D341Med (cell line): ENCODE measurements at regions not wholly inside any gene's neighbourhood (a gene's known extent, or its start where the extent isn't known, plus 50 kb on each side); places are given as distances from the start of the nearest gene placed in this dataset.

Source experiments
- DNase-seq: peaks from one replicate; pipeline ENCODE4 v3.0.0; 2012; ENCODE audit warnings: low spot score

GRCh38 chr11:79575701-79576100 is 134.9 kb upstream of the TENM4 start:
- no peak for DNase-seq

GRCh38 chr11:79570104-79570503 is 129.3 kb upstream of the TENM4 start:
- DNase-seq = no peak

DNA sequence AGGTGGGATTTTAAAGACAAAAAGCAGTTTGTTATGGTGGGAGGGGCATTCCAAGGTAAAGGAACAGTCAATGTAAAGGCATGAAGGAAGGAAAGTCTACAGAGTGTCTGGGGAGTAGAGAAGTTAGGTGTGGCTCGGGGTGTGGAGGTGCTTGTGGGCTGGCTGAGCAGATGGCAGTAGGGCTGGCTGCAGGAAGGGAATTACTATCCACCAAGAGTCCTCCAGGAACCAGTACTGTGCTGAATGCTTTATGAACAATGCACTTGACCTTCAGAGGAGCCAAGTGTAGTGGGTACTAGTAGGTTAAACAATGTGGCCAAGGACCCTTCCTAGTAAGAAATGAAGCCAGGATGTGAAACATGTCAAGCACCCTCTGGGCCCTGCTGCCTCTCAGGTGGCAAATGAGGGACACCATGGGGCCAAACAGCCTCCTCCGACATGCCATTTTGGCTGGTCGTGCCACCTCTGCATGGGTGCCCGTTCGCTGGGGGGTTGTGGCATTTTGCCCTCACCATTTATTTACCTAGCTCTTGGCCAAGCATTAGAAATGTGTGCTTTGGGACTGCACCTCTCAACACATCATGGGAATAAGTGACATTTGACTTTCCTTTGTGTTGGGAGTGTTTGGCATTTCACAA is 123.6 kb upstream of the TENM4 start:
- DNase-seq = no peak

DNA sequence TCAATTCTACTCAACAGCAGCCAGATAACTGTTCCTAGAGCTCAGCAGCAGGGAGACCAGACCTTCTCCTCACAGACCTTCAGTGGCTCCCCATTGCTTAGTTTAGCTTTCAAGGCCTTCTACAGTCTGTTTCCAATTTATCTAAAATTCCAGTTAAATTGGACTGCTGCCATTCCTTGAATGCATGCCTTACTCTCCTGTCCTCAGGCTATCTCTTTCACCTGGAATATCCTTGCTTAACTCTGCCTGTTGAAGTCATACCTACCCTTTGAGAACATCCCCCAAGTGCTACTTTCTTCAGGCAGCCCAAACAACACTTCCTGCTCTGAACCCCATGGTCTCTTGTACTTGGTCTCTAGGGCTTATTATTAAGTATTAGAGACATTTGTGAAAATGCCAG is 120.7 kb upstream of the TENM4 start:
- DNase-seq = no peak

GRCh38 chr11:79550809-79551208 is 110.0 kb upstream of the TENM4 start:
- no peak for DNase-seq

DNA sequence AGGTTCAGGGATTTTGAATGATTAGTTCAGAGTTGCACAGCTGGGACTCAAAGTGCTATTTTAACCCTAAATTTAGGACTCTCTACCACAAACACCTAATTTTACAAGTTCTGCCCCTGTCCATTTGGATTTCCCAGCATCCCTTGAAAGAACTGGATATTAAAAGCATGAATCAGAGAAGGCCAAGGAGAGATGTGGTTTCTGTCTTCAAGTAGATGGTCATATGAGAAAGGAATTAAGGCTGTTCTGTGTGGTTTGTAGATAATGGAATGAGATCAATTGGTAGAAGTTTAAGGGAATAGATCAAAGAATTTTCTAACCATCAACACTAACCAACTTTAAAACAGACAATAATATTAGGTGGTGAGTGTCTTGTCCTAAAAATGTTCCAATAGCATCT is 106.4 kb upstream of the TENM4 start:
- DNase-seq = no peak

GRCh38 chr11:79546351-79546750 is 105.5 kb upstream of the TENM4 start:
- no peak for DNase-seq

DNA sequence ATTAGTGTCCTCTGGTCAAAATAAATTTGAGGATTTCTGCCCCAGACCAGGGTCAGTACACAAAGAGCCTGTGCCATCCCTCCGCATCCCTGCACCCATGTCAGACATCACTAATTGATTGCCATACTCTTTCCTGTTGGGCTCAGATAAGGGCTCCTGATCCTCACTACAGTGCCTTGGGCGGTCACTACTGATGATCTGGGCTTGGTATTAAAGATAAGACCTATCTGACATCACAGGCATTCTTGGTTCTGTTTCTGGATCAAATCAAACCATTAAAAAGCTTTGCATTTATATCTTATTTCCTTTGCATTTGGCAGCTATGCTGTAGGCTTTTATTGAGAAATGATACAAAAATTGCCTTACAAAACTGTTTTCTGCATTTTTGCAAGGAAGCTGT is 103.5 kb upstream of the TENM4 start:
- DNase-seq = no peak

DNA sequence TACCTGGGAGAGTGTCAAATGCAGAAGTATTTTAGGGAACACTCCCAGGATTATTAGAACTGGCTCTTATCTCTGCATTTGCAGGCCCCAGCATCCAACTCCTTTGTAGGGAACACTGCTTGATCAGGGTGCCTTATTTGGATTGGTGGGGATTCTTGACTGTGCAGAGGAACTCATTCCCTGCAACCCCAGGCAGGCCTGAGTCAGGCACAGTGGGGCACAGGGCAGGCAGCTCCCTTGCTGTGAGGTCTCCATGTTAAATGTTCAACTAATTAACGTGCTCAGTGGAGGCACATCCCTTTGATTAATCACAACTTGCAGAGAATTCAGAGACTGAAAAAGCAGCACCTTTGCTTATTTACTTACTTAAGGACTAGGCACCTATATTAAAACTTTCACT is 102.3 kb upstream of the TENM4 start:
- no peak for DNase-seq

GRCh38 chr11:79541466-79541865 is 100.6 kb upstream of the TENM4 start:
- DNase-seq = no peak

DNA sequence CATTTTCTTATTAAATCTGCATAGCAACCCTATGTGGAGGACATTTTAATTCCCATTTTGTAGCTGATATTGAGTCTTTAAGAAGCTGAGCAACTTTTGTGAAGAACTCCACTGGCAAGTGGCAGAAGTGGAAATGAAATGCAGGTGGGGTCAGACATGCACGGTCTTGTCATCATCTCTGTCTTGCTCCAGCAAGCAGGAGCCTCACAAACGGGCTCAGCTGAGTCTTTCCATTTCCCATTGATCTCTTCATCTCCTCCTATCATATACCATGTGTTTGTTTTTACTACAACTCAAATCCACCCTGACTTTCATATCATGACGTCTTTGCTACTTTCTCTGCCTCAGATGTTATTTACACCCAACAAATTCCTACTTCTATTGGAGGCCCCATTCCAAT is 97.9 kb upstream of the TENM4 start:
- no peak for DNase-seq

DNA sequence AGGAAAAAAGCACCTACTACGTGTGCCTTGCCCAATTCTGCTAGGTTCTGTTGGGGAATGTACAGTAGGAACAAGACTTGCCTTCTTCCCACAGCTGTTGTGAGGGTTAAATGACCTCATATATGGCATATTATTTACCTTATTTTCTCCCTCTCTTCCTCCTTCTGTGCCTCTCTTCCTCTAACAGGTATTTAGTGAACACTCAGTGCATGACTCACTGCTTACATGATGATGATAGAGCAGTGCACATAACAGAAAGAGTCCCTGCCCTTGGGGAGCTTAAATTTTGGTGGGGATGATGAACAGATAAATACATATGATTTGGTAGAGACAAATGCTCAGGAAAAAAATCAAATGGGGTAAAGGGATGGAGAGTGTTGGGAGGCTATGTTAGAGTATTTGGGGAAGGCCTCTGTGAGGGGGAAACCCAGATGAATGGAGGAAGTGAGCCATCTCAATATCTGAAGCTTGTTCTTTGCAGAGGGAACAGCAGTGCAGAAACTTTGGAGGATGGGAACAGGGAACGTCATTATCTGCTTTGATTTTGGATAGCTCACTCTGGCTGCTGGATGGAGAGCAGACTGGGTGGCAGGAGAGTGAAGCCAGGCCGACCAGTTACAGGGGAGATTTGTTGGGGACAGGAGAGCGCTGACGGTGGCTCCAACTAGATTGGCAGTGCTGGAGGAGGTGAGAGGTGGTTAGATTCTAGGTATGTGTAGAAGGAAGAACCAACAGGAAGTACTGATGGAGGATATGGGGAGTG is 95.5 kb upstream of the TENM4 start:
- DNase-seq = no peak

DNA sequence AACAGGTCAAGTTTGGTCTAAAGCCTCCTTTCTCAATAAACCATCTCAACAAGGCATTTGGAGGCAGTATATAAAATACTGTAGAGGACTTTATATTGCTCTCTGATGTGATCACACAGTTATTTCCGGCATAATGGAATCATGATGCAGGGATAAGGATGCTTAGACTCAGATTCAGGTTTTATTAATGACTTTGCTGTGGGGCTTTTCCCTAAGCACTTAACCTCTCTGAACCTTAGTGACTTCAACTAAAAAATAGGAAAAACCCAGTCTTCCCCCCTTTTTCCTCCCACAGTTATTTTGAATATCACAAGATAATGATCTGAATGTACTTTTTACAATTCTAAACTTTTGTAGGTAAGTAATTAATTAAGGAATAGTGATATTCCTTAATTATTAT is 94.8 kb upstream of the TENM4 start:
- DNase-seq = no peak

DNA sequence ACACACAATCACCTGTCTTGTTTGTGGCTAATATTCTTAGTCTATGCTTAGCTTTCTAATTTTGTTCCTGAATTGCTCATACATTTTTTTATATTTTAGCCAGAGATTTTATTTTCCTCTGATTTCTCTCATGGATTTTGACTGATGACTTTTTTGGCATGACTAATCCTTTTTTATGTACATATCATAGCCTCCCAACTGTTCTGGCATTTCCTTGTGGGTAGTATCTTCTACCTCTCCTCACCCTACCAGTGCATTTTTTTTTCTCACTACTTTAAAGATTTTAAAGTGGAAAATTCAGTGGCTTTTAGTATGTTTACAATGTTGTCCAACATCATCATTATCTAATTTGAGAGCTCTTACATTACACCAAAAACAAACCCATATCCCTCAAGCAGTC is 84.4 kb upstream of the TENM4 start:
- no peak for DNase-seq

DNA sequence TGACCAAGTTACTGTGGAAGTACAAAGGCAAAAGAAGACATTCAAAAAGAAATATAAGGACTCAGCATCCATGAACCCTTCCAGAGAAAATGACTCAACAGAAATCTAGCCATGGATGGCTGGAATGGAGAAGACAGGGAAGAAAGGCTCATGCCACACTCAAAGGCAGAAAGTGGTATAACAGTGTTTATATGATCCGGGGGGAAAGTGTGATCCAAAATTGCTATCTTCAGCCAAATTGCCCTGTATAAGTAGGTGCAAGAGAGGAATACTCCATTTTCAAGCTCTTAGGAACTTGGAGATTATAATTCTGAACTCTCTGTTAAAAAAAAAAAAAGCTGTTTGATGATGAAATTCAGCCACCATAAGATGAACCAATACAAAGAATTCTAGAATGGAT is 81.8 kb upstream of the TENM4 start:
- no peak for DNase-seq

DNA sequence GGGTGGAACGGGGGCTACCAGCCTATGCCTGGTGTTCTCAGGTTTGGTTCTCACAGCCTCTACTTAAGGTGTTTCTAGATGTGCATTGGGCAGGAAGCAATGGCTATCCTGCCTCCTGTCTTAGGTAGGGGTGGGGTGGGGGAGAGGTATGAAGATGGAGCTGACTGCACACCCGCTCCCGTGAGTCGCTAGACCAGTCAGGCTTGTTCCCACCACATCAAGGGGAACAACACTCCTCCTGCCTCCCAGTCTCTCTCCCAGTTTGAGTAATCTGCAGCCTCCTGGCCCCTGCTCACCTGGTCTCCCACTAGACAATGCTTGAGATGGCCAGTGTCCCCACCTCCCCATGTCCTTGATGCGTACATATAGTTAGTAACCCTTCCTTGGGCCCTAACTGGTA is 79.3 kb upstream of the TENM4 start:
- DNase-seq = no peak

GRCh38 chr11:79515781-79516180 is 75.0 kb upstream of the TENM4 start:
- no peak for DNase-seq

- DNase-seq = no peak
Observed at GRCh38 chr11:79514695-79515094, 73.9 kb upstream of the TENM4 start.

DNA sequence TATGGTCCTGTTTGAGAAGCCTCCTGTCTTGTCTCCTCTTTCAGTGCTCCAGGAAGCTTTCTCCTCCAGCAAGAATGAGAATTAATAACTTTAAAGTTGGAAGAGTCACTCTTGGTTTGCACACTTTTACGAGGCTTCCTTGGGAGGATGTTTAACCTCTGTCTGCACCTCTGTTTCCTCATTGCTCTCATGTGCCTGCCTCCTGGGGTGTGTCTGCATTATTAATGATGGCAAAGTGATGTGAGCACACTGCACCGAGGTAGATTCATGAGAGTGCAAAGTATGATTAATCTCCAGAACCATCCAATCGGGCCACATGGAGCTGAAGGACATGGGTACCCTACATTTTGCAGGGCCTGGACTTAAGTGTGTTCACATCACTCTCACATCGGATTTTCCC is 73.5 kb upstream of the TENM4 start:
- no peak for DNase-seq

DNA sequence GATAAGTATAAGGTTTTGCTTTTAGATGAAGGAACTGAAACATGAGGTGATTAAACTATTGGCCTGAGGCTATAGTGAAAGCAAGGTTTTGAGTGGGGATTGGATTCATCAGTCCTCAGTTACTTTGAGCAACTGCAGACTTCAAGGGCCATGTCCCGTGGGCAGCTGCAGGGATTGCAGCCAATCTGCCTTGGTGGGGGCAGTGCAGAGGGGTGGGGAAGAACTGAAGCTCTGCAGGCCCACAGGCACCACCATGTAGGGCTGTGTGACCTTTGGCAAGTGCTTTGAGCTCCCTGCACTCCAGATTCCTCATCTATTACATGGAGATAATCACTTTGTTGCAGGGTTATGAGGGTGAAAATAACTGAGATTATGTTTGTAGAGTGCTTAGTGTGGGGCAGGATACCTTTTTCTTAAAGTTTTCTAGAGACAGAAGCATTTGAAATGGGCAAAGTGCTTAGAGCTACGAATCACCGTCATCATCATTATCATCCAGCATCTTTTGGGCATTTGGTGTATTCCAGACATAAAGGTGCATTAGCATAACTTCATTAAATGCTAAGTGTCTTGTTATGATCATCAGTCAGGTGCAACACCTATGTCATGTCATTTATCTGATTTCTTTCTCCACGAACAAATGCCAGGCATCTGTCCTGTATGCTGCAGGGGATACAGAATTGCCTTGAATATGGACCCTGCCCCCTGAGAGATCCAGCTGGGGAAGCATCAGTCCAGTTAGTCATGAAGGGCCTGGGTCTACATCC is 72.1 kb upstream of the TENM4 start:
- DNase-seq = no peak

DNA sequence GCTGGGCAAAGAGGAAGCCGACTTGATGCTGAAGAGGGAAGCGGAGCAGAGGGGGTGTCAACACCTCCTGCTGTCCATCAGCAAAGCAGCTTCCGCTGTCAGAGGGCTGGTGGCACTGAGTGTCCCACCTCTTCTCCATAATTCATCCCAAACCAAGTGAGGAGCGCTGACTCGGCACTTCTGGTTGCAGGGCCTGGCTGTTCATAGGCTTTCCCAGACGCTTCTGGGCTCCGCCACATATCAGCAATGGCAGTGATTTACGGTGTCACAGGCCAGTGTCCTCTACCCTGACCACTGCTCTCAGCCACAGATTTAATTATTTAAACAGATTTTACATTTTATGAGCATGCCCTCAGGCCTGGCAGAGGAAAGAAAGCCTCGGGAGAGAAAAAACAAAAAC is 70.1 kb upstream of the TENM4 start:
- no peak for DNase-seq

GRCh38 chr11:79508461-79508860 is 67.6 kb upstream of the TENM4 start:
- DNase-seq = no peak

DNA sequence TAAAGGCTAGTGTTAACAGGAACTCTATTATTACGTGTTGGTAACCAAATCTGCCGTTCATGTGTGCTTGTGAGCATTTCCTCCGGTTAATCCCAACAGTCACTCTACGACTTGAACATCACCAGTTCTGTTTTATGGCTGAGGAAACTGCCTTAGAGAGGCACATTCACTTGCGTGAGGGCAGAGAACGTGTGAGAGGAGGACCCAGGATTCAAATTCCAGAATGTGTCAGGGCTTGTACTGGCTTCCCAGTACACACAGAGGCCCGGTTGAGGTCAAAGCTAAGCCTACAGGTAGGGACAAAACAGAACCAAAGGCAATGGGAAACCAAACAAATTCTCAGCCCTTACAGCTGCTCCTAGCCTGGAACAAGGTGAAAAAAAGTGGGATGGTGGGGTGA is 66.9 kb upstream of the TENM4 start:
- DNase-seq = no peak
